GM21423 (cell line): ENCODE measurements at regions not wholly inside any gene's neighbourhood (a gene's known extent, or its start where the extent isn't known, plus 50 kb on each side); places are given as distances from the start of the nearest gene placed in this dataset.

Experiments
- ATAC-seq: cut with Tn5 transposase; IDR thresholded peaks from one replicate; pipeline ENCODE4 v1.9.1; 2021; ENCODE audit warnings: mild to moderate bottlenecking, moderate library complexity; ENCODE audit not compliant: unreplicated experiment

DNA sequence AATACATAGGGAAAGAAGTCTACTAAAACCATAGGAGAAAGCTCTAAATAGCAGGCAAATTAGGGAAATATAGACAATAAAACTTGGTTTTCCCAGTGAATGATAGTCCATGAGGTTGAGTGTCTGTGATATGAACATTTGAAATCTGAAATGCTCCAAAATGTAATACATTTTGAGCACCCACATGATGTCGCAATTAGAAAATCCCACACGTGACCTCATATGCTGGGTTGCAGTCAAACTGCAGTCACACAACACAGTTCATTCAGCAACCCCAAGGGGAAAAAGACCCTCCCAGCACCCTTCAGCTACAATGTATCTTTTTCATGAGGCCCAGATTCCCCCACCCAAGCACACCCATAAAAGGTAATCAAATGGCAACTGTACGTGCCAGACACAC is 155.6 kb downstream of the BTC start:
- ATAC-seq = no peak

DNA sequence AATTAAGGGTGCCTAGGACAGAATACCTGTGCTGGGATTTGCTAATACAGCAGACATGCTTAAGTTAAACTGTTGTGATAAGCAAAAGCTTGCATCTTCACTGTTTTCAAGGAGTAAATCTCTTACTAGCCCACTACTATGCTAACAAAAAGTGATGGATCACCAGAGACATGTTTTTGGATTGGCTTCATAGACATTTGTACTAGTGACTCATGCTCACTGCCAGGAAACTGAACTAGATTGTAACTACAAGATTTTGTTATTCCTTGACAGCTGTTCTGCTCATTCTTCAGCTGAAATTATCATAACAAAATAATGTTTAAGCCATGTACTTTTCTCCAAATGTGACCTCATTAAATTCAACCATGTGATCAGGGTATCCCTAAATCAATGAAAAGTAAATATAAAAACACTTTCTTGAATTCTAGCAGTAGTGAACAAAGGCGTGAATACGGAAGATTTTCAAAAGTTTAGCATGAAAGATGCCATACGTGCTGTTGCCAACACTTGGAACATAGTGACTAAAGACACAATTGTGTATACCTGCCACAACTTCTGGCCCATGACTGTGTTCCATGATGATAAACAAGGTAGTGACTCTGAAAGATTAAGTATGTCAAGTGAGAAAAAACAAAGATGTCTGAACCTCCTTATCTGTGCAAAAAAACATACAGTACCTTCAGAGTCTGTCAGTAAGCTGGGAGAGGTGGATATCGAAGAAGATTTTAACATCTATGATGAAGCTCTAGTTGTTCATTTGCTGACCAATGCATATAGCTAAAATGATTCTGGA is 154.0 kb downstream of the BTC start:
- ATAC-seq = no peak

DNA sequence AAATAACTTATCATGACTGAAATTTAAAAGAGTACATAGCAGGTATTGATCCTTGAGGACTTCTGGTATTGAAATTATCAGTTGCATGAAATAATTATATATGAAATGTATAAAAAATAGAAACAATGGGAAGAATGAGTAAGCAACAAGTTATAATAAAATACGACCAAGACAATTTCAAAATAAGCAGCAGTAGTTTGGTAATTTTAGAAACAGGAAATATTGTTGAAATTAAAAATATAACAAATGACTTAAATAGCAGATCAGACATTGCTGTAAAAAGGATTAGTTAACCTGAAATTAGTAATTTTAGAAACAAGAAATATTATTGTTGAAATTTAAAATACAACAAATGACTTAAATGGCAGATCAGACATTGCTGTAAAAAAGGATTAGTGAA is 152.3 kb downstream of the BTC start:
- no peak for ATAC-seq

DNA sequence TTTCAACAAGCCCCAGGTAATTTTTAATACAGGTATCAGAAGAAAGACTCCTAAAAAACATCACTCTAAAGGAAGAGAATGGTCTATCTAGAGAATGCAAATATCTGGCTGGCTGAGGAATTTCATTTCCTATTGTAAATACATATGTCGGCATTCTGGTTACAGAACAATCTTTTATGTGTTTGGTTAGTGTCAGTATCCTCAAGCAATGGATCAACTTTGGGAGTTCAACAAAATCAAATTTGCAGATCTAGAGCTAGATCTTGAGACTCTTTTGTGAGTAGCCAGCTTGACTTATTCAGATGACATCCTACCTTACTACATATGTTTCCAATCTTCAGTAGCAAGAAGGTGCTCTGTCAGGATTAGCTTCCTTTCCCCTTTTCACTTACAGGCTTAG is 145.1 kb downstream of the BTC start:
- no peak for ATAC-seq

DNA sequence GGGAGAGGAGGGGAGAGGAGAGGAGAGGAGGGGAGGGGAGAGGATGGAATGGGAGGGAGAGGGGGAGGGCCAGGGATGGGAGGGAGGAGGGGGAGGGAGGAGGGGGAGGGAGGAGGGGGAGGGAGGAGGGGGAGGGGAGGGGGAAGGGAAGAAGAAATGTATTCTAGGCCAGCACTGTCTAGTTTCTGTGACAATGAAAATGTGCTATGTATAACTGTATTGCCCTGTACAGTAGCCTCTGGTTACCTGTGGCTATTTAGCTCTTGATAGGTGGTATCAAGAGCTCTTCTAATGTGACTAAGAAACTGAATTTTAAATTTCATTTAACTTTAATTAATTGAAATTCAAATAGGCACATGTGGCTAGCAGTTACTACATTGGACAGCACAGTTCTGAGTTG is 143.1 kb downstream of the BTC start:
- ATAC-seq = no peak

DNA sequence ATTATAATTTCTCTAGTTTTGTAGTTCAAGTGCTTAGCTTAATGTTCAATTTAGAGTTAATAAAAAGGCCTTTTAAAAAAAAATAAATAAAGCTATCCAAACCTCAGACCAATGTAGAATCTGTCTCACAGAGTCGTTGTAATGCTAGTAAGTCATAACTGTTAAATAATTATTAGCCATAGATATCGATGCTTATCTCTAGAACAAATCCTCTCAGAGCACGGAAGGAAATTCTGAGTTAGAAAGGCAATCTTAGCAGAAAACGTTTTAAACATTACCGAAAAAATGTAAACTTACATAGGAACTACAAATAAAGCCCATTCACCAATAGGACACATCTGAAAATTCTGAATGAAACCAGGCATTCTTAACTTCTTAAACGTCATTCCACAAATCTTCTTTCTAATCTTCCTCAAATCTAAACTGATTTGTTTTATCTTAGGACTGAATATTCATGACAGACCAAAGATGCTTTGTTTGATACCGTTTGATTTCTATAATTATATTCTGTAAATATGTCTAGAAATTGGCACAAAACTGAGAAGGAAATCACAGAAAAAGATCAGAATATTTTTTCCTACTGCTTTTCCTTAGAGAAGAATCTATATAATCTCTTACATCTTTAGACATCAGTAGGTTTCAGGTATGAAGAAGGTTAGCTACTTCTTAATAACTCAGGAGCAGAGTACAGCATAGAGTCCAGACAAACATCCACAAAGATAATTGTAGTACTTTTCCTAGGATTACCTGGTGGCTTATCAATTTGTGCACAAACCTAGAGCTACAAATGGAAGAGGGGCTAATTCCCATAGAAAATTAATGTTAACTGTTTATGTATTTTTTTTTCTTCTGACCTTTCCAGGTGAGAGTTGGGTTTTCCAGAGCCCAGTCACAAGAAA is 140.7 kb downstream of the BTC start:
- ATAC-seq = no peak

DNA sequence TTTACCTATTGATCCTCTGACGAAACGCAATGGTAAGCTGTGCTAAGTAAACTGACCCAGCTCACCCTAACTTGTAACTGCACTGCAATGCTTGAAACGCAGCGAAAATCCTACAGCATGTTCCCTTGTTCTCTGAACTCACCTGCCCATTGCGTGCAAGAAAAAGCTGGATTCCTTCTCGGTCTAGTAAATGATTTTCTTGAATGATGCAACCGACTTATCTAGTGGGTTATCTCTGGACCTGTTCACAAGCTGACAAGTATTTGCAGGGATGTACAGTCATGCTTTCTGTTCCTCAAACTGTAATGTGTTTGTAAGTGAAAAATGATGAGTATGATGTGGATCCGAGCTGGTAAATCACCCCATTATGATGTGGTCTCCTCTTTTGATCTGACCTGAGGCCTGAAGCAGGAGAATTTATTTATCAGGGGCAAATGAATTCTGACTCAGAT is 140.1 kb downstream of the BTC start:
- ATAC-seq = no peak

DNA sequence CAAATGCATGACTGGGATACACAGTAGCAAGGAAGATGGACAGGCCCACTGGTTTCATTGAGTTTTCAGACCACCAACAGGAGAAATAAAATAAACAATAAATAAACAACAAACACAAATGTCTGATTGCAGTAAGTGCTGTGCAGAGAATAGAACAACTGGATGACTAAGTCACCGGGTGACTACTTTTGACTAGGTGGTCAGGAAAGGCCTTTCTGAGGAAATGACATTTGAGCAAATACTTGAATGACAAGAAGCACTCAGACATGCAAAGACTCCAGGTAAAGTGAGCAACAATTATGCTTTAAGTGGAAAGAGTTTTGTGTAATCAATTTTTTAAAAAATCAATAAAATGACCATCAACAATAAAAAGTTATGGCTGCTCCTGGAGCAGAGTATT is 137.7 kb downstream of the BTC start:
- ATAC-seq = no peak

DNA sequence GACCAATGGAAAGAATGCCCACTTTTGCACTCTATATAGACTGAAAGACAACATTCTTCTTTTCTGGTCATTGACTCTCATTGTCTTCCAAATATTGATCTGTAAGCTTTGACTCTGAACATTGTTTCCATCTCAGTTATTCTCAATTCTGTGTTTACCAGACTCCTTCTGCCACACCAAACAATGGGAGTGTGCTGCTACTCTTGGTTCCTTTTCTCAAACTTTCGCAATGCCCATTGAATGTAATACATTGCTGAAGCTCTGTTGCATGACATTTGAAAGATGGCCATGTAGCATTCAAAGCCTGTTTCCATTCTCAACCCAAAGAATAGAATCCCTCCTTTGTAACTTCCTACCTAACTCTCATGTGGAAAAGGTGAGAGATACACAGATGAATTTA is 136.2 kb downstream of the BTC start:
- ATAC-seq = no peak

DNA sequence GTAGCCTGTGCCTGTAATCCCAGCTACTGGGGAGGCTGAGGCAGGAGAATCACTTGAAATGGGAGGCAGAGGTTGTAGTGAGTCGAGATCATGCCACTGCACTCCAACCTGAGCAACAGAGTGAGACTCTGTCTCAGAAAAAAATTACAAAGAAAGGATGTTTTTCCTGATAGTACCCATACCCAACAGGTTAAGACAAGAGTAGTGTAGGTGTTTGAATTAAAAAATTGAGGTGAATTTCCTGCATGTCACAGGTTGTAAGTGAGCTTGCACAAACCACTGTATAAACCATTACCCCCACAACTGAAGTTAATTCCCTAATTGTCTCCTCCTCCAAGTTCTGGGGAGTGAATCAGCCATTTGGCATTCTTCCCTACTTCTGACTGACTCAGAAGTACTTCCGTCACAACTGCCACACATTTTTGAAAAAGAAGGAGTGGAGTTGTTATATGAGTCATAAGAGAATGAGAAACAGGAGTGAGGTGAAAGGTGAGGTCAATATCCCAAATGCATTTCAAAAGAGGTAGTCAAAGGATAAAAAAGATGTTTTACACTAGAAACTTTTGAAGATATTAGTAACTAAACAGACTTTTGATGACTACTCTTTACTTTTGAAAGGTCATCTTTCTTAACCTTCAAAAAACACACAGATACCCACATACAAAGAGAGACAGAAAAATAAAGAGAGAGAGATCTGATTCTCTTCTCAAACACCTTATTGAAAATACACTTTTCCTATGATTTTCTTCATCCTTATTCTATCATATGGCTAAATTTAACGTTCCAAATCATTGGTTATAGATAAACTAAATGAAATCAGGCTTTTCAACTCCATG is 134.5 kb downstream of the BTC start:
- no peak for ATAC-seq

DNA sequence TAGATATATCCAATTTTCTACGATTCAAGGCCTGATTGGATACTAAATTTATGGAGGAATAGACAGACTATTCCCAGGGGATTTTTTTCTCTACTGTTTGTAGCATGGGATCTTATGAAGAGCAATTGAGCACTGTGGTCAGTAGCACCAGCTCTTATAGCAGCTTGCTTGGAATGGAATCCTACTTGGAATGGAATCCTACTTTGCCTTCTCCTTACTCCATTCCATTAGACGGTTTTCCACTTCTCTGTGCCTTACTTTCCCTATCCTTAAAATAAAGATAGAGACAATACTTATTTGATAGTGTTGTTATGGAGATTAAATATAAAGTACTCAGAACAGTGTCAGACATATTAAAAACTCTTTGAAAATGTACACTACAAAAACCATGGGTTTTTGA is 133.5 kb downstream of the BTC start:
- ATAC-seq = no peak

DNA sequence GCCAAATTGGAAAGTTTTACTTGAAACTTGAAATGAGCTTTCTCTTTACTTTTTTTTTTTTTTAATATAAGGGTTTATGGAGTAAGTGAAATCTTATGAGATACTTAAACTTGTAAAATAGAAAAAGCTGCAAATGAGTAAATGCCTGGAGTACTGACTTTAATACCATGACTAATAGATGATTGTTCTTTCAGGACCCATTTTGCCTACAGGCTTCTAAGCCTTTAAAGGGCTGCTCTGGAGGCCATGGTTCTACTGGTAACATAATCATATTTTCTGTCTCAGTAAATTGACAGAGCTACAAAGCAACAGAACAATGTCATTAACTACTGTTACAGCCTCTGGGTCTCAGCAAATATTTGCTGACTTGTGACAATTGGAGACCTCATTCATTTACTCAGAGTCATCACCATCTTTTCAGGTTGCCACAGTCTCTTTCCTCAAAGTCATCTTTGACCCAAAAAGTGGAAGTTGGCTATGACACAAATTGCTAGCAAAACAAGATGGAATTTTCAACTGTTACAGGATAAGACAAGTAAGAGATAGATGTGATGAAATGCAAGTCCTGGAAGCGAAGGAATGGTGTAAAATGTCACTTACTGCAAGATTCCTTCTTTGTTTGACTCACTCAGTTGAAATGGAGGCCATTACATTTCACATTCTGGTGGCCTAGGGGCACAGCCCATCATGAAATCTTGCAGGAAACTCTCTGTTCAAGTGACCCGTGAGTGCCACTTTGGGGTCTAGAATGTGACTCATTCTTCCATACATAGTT is 132.7 kb downstream of the BTC start:
- no peak for ATAC-seq

DNA sequence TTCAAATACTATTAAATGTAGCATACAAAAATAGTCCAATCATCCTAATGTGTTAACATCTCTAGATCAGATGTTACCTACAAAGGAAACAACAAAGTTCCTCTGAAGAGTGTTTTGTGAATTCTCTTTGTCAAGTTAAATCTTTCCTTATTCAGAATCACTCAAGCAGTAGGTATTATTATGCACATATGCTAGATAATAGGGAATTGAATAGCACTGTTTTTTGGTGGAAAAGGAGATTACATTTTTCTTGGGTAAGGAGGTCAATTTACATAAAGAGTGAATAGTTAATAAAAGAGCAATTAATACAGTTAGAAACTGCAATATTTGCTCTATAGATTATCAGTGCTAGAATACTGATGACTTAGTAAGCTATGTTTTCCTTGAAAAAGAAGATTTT is 130.7 kb downstream of the BTC start:
- no peak for ATAC-seq

DNA sequence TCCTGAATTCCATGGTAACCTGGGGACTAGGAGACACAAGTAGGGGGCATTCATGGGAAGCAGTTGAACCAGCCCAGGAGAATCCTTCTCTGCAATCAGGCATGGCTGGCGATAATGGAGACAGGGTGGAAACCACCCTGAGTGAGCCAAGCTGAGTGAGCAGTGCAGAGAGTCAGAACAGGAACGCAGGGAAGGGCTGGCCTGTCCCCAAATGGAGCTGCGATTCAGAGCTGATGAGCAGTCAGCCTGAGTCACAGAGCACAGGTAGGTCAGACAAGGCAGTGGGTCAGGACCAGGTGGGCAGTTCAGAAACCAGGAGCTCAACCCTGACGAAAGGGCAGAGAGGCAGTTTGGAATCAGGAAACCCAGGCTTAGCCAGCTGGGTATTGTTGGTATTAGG is 129.0 kb downstream of the BTC start:
- ATAC-seq = no peak

DNA sequence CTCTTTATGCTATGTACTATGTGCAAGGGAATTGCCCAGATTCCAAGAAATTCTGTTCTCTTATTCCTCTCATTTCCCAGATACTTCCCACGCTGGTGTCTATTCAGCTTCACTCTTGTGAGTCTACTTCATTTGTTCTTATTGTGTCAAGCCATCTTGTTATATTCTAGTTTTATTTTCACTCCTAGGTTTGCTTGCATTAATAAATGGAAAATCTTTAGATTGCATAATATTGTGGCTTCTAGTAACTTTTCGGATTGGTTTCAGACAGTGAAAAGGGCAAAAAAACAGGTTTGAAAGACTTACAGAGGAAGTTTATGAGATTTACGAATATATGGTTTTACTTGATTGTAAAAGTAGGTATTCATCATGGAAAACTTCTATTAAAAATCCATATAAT is 128.4 kb downstream of the BTC start:
- no peak for ATAC-seq

DNA sequence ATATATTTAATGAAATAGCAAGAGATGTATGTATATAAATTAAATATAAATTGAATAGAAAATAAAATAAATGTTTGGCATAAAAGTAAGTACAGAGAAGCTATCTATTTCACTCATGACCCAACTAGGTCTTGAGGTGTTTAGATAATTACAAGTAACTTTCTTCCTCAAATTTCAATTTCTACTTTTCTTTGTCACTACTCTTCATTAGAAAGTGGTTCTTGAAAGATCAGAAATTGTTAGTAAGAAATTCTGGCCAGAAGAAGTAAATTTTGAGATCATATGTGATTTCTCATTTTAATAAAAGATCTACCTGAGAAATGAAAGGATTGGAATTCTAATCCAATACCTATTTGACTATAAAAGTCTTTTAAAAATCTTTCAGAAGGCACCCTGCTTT is 126.9 kb downstream of the BTC start:
- ATAC-seq = no peak

DNA sequence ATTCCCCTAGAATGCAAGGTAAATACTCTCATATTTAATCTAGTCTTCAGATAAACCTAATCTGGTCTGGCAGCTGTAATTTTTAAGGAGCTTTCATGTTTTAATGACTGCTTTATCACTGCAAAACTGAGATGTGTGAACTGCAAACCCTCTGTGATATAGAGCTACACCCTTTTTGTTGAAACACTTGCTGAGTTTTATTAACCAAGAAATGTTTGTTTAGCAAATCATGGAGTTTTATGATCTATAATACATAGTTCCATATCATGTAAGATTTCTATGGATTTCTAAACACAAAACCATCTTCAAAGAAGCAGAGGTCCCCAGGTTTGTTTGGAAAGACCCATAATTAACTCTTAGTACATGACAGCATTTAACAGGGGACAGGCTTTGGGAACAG is 126.4 kb downstream of the BTC start:
- ATAC-seq = no peak

DNA sequence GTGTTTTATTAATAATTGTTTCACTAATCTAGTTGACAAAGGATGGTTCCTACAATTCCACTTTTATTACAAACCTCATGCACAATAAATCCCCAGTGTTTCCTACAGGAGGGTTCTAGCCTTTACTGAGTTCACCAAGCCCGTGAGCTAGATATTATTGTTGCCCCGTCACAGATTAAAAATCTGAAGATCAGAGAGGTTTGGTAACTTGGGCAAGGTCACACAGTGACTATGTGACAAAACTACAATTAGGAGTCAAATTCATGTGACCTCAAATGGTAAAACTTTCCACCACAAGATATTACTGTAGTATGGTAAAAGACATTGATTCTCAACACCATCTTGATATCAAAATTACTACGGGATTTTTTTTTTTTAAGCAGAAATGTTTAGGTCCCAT is 124.6 kb downstream of the BTC start:
- no peak for ATAC-seq

DNA sequence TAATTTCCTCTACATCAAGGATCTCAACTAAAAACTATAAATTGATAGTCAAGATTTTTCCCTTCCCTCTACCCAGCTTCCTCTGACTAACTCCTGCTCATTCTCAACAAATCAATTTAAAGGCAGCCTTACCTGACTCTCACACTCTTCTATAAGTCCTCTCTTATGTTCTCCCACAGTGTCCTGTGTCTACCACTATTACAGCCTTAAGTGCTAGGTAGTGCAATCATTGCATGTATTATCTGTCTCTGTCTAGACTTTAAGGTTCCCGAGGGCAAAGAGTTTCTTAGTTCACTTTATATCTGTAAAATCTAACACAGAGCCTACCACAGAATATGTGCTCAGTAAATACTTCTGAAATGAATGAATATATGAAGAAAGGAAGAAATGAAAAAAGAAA is 123.7 kb downstream of the BTC start:
- ATAC-seq = no peak

DNA sequence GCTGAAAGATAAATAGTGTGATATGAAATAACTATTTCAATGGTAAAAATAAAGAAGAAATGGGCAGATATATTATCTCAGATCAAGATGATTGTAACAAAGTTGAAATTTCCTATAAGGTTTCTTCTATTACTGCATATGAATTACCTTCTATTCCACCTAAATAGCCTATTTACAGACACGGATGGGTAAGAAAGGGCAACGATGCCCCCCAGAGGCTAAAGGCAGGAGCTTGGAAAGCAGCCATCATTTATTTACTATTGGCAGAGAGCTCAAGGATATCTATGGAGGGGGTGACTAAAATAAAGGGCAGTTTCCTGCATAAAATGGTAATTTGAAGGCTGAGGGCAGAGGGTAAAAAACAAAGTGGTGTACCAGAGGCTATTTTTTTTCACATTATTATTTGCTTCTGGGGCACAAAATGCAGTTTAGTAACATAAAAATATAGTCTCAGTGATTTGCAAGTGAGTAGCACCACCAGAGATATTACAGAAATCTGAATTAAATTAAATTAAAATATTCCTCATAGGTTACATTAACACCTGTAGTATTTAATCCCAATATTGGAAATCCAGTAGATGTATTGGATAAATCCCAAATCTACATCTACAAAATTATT is 123.1 kb downstream of the BTC start:
- no peak for ATAC-seq
